ENCODE measurements at regions not wholly inside any gene's neighbourhood (a gene's known extent, or its start where the extent isn't known, plus 50 kb on each side); places are given as distances from the start of the nearest gene placed in this dataset.
"Not testable (repeated sequence)": the region's sequence is repeated elsewhere in the genome, so short reads cannot be mapped to it uniquely, and the experiment has no call there.

GRCh38 chr2:65775839-65776238 is 343.4 kb upstream of the SPRED2 start:
- no peak for DNase-seq

DNA sequence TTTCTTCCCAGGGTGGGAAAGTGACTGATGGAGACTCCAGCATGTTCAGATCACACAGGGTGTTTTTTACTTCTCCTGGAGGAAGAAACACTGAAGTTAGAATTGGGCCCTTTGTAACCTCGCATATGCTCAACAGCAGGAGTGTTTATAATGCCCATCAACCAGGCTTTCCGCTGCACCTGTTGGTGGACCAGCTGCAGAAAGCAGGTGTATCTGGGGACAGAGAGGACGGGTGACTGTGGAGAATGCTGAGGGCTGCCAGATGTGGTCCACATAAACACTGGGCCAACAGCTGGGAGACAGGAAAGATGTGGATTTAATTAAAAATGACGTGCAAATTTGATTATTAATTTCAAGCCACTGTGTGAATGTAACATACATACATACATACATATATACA is 335.5 kb upstream of the SPRED2 start:
- no peak for DNase-seq

- DNase-seq = no peak
Observed at GRCh38 chr2:65766768-65767267, 334.4 kb upstream of the SPRED2 start.

GRCh38 chr2:65765376-65765775 is 333.0 kb upstream of the SPRED2 start:
- DNase-seq = no peak

- no peak for DNase-seq
Observed at GRCh38 chr2:65762068-65762467, 329.7 kb upstream of the SPRED2 start.

GRCh38 chr2:65754219-65754618 is 321.8 kb upstream of the SPRED2 start:
- DNase-seq = no peak

- no peak for DNase-seq
Observed at GRCh38 chr2:65751408-65751807, 319.0 kb upstream of the SPRED2 start.

DNA sequence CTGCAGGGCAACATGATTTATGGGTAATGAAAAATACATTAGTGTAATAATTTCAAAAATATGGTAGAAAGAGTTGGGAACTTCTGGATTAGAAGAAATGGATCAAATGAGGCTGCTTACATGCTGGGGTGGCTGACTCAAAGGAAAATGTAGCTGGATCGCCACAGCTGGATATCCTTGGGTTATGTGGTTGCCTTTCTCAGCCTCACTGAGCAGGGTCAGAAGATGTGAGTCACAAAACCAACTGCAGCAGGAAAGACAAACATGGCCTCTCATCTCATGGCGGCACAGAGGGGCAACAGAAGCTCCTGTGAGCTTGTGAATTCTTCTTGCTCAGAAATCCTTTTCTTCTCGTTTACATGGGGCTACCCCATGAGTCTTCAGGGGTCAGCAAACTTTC is 317.1 kb upstream of the SPRED2 start:
- no peak for DNase-seq

- DNase-seq = not testable (repeated sequence)
Observed at GRCh38 chr2:65747875-65748274, 315.5 kb upstream of the SPRED2 start.

- no peak for DNase-seq
Observed at GRCh38 chr2:65746931-65747675, 314.7 kb upstream of the SPRED2 start.

- DNase-seq = no peak
Observed at GRCh38 chr2:65744477-65745200, 312.2 kb upstream of the SPRED2 start.

- no peak for DNase-seq
Observed at GRCh38 chr2:65742977-65743376, 310.6 kb upstream of the SPRED2 start.

GRCh38 chr2:65739927-65740326 is 307.5 kb upstream of the SPRED2 start:
- DNase-seq = no peak

DNA sequence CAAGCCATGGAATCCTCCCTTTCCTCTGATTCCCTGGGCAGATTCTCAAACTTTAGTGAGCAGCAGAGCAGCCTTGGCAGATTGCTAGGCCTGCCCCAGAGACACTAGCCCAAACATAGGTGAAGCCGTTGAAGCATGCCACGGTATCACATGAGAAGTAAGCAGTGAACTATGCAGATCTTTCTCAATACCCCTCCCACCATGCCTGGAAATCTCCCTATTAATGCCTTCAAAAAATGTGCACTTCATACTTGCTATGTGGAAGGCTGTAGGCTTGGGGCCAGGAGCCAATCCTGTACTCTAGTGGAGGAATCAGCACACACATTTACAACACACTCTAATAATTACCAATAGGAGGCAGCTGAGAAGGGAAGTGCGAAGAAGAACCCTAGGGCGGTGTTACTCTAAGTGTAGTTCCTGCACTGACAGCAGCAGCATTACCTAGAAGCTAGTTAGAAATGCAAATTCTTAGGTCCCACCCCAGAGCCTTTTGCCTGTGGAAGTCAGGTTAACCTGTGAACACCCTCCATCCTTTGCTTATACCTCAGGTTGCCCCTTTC is 305.1 kb upstream of the SPRED2 start:
- no peak for DNase-seq

DNA sequence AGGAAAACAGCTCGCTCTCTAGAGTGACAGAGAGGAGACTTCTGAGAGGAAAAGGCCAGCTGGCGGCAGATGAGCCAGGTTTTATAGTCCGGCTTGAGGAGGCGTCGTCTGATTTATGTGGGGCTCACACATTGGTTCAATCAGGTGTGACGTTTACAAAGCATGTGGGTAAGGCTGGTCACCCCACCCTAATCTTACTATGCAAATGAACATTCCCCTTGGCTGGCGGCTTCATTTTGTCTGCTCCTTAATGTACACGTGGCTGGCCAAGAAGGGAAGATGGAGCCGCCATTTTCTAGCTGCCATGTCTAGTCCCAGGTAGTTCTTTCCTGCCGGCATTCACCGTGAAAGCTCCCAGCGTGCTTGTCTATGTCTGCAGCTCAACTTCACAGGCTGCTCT is 299.1 kb upstream of the SPRED2 start:
- DNase-seq = no peak

DNA sequence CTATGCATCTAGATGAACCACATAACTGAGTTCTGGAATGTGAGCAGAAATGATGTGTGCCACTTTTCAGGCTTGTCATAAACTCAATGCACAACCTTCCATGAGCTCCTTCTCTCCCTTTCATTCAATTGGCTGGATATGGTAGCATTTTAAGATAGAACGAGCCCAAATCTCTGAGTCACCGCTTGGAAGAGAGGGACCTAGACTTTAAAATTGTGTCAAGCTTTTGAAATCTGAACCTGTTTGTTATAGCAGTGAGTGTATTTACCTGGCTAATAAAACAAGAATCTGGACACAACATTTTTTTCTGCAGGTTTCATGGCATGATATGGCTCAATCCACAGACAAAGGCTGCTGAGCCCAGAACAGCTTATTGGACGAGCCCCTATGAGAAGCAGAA is 297.8 kb upstream of the SPRED2 start:
- DNase-seq = no peak

DNA sequence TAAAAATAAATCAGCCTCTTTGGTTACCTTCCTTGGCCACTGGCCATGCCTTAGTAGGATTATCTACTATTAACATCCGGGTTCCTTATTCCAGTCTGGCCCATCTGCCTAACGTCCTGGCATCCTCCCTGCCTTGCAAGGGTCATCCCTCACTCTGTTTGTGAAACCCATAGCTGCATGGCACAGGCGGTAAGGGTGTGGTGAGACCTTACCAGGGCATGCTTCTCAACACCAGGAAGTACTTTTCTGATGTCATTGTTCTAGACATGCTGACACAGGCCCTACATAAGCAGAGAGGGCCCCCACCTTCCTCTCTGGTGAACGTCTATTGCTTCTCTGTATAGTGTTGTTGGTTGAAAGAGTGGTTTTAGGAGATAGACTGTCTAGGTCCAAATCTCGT is 296.8 kb upstream of the SPRED2 start:
- DNase-seq = no peak

GRCh38 chr2:65728477-65729180 is 296.2 kb upstream of the SPRED2 start:
- DNase-seq = no peak

- DNase-seq = no peak
Observed at GRCh38 chr2:65727816-65728215, 295.4 kb upstream of the SPRED2 start.

DNA sequence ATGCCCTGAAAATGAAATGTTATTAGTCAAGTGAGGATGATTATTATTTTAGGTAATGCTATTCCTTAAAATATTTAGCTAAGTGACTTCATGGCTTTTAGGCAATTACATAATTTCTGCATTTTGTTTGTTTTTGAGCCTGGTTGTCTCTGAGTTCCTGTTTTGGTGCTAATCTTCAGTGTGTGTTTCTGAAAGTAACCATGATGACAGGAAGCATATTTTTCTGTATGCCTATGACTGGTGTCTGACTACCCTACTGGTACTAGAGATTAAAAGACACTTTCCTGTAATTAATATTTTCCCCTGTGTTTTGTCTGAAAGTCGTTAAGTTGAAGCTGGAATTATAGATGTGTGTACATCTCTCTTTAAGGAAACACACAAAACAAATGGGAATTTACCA is 295.0 kb upstream of the SPRED2 start:
- DNase-seq = no peak

GRCh38 chr2:65724752-65725151 is 292.4 kb upstream of the SPRED2 start:
- DNase-seq = no peak

DNA sequence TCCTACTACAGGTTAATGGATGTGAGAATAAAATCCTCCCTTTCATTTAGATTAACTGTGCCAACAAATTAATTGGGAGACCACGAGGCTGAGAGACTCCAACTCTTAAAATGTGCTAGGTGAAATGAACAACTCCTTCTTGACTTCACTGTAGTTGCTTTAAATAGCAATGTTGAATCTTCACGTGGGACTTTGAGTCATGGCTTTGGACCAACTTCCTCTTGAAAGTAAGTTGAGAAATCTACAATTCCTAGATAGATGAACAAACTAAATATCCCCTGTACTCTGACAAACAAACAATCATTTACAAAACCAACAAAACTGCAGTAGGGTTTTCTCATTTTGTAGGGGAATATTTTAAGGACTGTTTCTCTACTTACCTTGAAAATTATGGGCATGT is 291.9 kb upstream of the SPRED2 start:
- no peak for DNase-seq

GRCh38 chr2:65722028-65722778 is 289.8 kb upstream of the SPRED2 start:
- no peak for DNase-seq

Data from NCI-H2227 treated with DMSO at 0.1 percent for 48 hours (cell line).